ENCODE measurements at regions not wholly inside any gene's neighbourhood (a gene's known extent, or its start where the extent isn't known, plus 50 kb on each side); places are given as distances from the start of the nearest gene placed in this dataset.

DNA sequence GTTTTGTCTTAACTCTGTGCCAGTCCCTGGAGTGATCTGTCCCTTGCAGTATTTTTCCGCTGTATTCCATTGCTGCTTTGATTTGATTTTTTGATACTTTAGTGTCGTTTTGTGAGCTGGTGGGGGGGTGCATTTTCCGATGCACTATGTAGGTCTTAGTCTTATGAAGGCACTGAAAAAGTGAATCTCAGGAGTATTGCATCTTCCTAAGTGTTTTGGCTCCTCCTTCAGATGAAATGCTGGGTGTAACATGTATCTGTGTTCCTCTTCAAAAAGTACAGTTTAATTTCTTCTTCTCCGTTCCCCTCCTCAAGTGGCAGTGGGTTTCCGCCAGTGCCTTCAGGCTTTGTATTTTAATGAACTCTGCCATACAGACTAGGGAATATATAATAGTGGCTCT is 580.7 kb upstream of the GJE1 start:
- TF ChIP-seq, protein P1, sequence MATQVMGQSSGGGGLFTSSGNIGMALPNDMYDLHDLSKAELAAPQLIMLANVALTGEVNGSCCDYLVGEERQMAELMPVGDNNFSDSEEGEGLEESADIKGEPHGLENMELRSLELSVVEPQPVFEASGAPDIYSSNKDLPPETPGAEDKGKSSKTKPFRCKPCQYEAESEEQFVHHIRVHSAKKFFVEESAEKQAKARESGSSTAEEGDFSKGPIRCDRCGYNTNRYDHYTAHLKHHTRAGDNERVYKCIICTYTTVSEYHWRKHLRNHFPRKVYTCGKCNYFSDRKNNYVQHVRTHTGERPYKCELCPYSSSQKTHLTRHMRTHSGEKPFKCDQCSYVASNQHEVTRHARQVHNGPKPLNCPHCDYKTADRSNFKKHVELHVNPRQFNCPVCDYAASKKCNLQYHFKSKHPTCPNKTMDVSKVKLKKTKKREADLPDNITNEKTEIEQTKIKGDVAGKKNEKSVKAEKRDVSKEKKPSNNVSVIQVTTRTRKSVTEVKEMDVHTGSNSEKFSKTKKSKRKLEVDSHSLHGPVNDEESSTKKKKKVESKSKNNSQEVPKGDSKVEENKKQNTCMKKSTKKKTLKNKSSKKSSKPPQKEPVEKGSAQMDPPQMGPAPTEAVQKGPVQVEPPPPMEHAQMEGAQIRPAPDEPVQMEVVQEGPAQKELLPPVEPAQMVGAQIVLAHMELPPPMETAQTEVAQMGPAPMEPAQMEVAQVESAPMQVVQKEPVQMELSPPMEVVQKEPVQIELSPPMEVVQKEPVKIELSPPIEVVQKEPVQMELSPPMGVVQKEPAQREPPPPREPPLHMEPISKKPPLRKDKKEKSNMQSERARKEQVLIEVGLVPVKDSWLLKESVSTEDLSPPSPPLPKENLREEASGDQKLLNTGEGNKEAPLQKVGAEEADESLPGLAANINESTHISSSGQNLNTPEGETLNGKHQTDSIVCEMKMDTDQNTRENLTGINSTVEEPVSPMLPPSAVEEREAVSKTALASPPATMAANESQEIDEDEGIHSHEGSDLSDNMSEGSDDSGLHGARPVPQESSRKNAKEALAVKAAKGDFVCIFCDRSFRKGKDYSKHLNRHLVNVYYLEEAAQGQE (IDR thresholded peaks at IDR 0.05; ENCODE audit: borderline replicate concordance), result no peak
- no peak for TF ChIP-seq TAF1 (IDR thresholded peaks at IDR 0.05; ENCODE audit: low read depth)
- no peak for TF ChIP-seq RAD21 (conservative IDR thresholded peaks at IDR 0.05)
- TF ChIP-seq, protein P2, sequence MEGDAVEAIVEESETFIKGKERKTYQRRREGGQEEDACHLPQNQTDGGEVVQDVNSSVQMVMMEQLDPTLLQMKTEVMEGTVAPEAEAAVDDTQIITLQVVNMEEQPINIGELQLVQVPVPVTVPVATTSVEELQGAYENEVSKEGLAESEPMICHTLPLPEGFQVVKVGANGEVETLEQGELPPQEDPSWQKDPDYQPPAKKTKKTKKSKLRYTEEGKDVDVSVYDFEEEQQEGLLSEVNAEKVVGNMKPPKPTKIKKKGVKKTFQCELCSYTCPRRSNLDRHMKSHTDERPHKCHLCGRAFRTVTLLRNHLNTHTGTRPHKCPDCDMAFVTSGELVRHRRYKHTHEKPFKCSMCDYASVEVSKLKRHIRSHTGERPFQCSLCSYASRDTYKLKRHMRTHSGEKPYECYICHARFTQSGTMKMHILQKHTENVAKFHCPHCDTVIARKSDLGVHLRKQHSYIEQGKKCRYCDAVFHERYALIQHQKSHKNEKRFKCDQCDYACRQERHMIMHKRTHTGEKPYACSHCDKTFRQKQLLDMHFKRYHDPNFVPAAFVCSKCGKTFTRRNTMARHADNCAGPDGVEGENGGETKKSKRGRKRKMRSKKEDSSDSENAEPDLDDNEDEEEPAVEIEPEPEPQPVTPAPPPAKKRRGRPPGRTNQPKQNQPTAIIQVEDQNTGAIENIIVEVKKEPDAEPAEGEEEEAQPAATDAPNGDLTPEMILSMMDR (IDR thresholded peaks at IDR 0.05; ENCODE audit: poor library complexity, severe bottlenecking), result no peak
- TF ChIP-seq EZH2 (IDR thresholded peaks at IDR 0.05; ENCODE audit: borderline replicate concordance, insufficient read depth, low read length, poor library complexity, severe bottlenecking), result no peak
- no peak for TF ChIP-seq EP300 (conservative IDR thresholded peaks at IDR 0.05; ENCODE audit: poor library complexity, severe bottlenecking)
- TF ChIP-seq MXI1 (conservative IDR thresholded peaks at IDR 0.05; ENCODE audit: poor library complexity, severe bottlenecking), result no peak
- H3K79me2 ChIP-seq (replicated peaks; ENCODE audit: insufficient read depth, low read length), result no peaks in the 10 kb centered on the region
- H3K4me3 ChIP-seq (ENCODE audit: low read length), result no peak overlapping the region
- H3F3A ChIP-seq (ENCODE audit: insufficient read depth, low read length, poor library complexity, severe bottlenecking), result no peaks in the 10 kb centered on the region
- no peaks in the 10 kb centered on the region for H3K9me2 ChIP-seq (ENCODE audit: insufficient read depth, low read length)
- H3K9ac ChIP-seq (ENCODE audit: low read length), result no peak overlapping the region
- H3K9me3 ChIP-seq (ENCODE audit: low read length), result no peaks in the 10 kb centered on the region
- no peaks in the 10 kb centered on the region for H3K27me3 ChIP-seq (ENCODE audit: insufficient read depth, low read depth, low read length)
- H4K20me1 ChIP-seq (ENCODE audit: insufficient read depth), result no peaks in the 10 kb centered on the region
- no peak overlapping the region for H2AFZ ChIP-seq (ENCODE audit: low read depth, low read length)
- H3K27ac ChIP-seq (ENCODE audit: low read length), result no peak overlapping the region
- no peaks in the 10 kb centered on the region for H3K36me3 ChIP-seq (ENCODE audit: insufficient read depth, low read length)
- H3K4me2 ChIP-seq (ENCODE audit: low read length), result no peak overlapping the region

- H3K36me3 ChIP-seq (ENCODE audit: insufficient read depth, low read length), result no peaks in the 10 kb centered on the region
- H2AFZ ChIP-seq (ENCODE audit: low read depth, low read length), result no peak overlapping the region
- no peaks in the 10 kb centered on the region for H4K20me1 ChIP-seq (ENCODE audit: insufficient read depth)
- no peak overlapping the region for H3K9ac ChIP-seq (ENCODE audit: low read length)
- H3K27ac ChIP-seq (ENCODE audit: low read length), result no peak overlapping the region
- H3K9me2 ChIP-seq (ENCODE audit: insufficient read depth, low read length), result no peaks in the 10 kb centered on the region
- TF ChIP-seq EP300 (conservative IDR thresholded peaks at IDR 0.05; ENCODE audit: poor library complexity, severe bottlenecking) (no peak), EZH2 (IDR thresholded peaks at IDR 0.05; ENCODE audit: borderline replicate concordance, insufficient read depth, low read length, poor library complexity, severe bottlenecking) (no peak)
- TF ChIP-seq, protein P2 (IDR thresholded peaks at IDR 0.05; ENCODE audit: poor library complexity, severe bottlenecking), result no peak
- H3K4me2 ChIP-seq (ENCODE audit: low read length), result no peak overlapping the region
- H3F3A ChIP-seq (ENCODE audit: insufficient read depth, low read length, poor library complexity, severe bottlenecking), result no peaks in the 10 kb centered on the region
- no peaks in the 10 kb centered on the region for H3K79me2 ChIP-seq (replicated peaks; ENCODE audit: insufficient read depth, low read length)
- no peaks in the 10 kb centered on the region for H3K9me3 ChIP-seq (ENCODE audit: low read length)
- H3K4me3 ChIP-seq (ENCODE audit: low read length), result no peak overlapping the region
- H3K27me3 ChIP-seq (ENCODE audit: insufficient read depth, low read depth, low read length), result no peaks in the 10 kb centered on the region
Observed at GRCh38 chr6:141551318-141551717, 581.4 kb upstream of the GJE1 start.

All from neural cell (in vitro differentiated cells).